ENCODE measurements at regions not wholly inside any gene's neighbourhood (a gene's known extent, or its start where the extent isn't known, plus 50 kb on each side); places are given as distances from the start of the nearest gene placed in this dataset.

GRCh38 chr2:199707593-199708185 is 143.3 kb downstream of the FTCDNL1 start:
- DNase-seq, result no peak

DNA sequence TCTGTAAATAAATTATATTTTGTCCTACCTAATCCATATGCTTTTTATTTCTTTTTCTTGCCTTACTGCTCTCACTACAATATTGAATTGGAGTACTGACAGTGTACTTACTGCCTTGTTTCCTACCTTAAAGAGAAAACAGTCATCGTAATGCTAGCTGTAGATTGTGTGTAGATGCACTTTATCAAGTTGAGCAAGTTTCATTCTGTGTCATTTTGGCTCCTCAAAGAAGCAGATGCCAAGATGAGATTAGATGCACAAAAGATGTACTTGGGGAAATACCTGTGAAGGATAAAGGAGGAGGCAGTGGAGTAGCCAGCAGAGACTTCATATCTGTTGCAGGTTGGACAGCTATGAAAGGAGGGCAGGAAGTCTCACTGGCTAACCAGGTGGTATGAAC is 145.5 kb downstream of the FTCDNL1 start:
- no peak for DNase-seq

GRCh38 chr2:199704358-199705238 is 146.4 kb downstream of the FTCDNL1 start:
- DNase-seq, result no peak

- DNase-seq, result no peak
Observed at GRCh38 chr2:199703199-199703598, 147.8 kb downstream of the FTCDNL1 start.

DNA sequence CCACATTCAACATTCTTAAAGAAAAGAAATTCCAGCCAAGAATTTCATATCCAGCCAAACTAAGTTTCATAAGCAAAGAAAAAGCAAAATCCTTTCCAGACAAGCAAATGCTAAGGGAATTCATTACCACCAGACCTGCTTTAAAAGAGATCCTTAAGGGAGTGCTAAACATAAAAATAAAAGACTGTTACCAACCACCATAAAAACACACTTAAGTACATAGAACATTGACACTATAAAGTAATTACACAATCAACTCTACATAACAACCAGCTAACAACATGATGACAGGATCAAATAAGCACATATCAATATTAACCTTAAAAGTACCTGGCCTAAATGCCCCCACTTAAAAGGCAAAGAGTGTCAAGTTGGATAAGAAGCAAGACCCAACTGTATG is 153.5 kb downstream of the FTCDNL1 start:
- DNase-seq, result no peak

DNA sequence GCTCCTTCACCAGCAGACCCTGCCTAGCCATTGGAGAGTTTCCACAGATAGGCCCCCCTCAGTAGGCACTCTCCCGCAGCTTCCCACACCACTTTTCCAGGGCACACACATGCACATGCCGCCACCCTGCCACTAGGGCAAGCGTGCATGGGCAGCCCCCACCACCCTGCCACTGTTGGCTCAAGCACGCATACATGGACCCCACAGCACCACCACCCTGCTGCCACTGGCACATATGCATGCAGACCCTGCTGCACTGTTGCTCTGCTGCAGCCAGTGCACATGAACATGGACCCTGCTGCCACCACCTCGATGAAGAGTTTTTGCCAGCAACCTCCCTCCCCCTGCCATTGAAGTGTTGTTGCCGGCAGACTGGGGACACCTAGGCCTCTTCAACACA is 154.9 kb downstream of the FTCDNL1 start:
- no peak for DNase-seq

DNA sequence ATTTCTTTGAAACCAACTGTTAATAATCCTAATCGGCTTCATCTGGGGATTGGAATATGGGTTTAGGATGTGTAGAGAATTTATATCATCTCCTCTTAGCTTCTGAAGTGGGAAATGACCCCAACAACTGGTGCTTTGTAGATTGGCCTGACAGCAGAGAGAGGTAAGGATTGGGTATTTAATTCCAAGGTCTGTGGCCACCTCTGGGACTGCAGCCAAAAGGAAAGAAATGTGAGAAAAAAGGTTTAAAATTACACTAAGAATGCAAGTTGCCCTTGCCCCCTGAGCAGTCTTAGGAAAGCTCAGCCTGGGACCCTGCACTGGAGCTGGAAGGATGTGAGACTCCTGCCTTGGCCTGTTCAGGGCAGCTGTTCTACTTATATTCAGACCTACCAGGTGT is 157.1 kb downstream of the FTCDNL1 start:
- no peak for DNase-seq

DNA sequence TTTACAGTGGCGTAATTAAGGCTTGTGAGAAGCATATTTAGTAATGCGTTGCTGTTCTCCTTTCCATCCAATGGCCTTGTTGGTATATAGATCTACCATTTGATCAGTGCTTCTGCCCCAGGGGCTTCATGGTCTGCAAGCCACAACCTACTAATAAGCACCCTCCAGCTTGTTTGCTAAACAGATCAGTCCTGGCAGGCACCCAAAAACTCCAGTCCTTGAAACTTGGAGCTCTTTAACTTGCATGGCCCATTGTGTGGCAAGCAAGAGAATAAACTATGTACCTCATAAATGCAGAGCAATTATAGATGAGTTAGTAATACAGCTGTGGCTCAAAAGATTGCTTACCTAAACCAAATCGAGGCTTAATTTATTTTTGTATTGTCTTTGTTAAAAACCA is 158.5 kb downstream of the FTCDNL1 start:
- DNase-seq, result no peak

DNA sequence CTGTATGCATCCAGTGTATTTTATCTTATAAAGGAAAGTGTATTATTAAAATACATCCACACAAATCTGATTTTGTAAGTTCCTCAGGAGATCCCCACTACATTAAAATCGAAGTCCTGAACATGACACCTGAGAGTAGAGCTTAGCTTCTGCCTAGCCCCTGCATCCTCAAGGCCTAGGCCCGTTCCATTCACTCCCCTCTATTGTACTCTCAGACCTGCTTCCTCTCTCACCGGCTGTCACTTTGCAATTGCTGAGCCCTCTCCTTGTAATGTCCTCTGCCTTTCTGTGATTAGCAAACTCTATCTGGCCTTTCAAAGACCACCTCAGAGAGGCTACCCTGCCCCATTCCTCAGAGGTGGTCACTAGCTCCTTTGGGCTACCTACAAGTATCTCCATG is 160.8 kb downstream of the FTCDNL1 start:
- DNase-seq, result no peak

DNA sequence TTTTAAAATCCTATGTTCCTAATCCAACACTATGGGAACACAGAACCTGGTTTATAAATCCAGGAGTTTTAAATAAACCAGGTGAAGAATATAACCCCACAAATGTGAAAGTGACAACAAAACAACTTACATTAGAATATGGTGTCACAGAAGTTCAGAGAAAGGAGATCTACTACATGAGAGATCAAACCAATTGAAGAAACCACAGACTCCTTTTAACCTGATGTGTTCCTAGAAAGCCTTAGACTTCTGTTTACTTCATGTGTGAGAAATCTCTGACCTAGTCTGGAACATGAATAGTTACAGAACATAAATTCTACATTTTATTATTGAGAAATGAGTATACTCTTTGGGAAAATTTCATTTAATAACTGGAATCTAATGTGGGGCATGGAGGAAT is 165.3 kb downstream of the FTCDNL1 start:
- no peak for DNase-seq

DNA sequence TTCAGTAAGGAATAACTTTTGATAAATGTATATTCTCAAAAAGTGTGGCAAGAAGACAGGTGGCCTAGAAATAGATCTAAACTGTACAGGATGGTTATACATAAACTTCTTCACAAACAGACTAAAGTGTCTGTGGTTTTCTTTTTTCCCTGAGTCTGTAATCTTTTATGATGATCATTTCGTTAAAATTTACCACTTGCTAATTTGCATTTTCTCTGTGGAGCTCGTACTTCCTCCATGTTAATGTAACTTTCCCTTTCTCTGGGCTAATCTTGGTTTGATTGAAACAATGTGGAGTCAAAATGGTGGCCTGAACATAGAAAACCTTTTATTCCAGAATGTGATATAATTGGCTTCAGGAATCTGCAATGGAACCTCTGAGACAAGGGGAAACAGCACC is 166.2 kb downstream of the FTCDNL1 start:
- DNase-seq, result no peak

- DNase-seq, result no peak
Observed at GRCh38 chr2:199684168-199684567, 166.8 kb downstream of the FTCDNL1 start.

- no peak for DNase-seq
Observed at GRCh38 chr2:199682001-199682400, 169.0 kb downstream of the FTCDNL1 start.

DNA sequence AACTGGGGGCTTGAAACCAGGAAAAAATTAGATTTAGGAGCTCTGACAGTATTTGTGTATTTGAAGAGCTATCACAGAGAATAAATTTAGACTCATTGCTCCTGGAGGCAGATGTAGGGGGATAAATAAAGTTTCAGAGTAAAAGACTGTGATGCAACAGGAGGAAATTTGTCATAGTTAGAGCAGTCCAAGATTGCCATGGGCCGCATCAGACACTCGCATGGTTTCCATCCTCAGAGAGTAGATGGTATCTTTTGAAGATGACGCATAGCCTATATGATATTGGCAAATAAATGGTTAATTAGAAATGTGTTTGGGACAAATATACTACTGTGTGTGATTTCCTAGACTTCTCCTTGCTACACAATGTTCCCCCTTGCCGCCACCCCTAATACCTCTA is 170.5 kb downstream of the FTCDNL1 start:
- DNase-seq, result no peak

DNA sequence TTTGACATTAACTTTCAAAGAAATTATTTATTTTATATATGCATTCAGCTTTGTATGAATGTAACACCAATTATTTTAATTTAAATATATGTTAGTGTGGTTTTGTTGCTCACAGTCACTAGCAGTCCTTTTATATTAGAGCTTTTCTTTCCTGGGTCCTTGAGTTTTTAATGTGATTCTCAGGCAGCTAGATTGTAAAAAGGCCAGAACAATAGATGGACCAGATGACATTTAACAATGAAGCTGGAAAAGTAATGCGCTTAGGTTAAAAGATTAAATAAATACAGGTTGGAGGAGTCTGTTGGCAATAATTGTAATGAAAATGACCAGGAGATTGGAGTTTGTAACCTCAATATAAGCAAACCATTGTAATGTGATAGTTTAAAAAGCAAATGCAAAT is 171.1 kb downstream of the FTCDNL1 start:
- DNase-seq, result no peak

DNA sequence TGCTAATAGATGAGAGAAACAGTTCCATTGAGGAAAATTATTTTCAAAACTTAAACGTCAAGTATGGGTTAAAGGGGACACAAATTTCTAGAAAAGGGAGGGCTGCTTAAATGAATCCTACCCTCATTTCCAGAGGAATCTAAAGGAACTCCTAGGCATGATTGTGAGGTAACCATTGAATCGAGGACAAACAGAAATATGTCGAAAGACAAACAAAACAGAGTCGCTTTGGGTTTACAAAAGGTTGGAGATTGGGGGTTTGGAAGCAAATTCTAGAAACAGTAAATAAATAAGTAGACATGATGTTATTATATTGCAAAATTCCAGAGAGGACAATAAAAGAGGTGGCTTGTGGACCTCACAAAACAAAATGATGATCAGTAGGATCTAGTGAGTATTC is 173.1 kb downstream of the FTCDNL1 start:
- DNase-seq, result no peak

- DNase-seq, result peak; percentile 69
Observed at GRCh38 chr2:199668645-199669044, 182.3 kb downstream of the FTCDNL1 start.

DNA sequence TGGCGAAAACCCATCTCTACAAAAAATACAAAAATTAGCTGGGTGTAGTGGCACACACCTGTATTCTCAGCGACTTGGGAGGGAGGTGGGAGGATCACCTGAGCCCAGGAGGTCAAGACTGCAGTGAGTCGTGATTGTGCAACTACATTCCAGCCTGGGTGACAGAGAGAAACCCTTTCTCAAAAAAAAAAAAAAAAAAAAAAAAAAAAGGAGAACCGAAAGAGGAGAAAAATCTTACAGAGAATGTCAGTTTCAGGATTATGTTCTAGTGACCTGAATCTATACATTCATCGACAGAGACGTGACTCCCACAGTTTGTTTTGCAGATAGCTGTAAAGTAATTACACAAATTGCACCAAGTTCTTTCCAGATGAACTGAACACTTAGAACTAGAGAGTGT is 187.8 kb downstream of the FTCDNL1 start:
- no peak for DNase-seq

DNA sequence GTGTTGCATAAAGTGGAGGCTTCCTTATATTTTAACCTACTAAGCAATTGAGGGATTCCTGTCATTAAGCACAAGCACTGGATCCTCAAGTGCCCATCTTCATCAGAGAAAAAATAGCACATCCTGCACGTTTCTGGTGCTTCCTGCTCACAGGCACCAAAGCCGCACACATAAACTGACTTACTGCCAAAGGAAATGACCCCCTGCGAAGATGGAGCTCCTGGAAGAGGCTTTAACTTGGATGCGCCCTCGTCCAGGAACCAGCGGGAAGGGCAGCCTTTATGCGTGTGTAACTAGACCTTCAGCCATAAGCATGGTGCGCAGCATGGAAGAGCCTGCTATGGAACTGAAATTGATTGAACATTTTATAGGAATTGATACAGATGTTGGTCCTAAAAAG is 188.7 kb downstream of the FTCDNL1 start:
- no peak for DNase-seq

- no peak for DNase-seq
Observed at GRCh38 chr2:199660167-199660566, 190.8 kb downstream of the FTCDNL1 start.

- DNase-seq, result peak; percentile 29
Observed at GRCh38 chr2:199659207-199659606, 191.8 kb downstream of the FTCDNL1 start.

- DNase-seq, result no peak
Observed at GRCh38 chr2:199646439-199646838, 188.7 kb upstream of the SATB2 start.

DNA sequence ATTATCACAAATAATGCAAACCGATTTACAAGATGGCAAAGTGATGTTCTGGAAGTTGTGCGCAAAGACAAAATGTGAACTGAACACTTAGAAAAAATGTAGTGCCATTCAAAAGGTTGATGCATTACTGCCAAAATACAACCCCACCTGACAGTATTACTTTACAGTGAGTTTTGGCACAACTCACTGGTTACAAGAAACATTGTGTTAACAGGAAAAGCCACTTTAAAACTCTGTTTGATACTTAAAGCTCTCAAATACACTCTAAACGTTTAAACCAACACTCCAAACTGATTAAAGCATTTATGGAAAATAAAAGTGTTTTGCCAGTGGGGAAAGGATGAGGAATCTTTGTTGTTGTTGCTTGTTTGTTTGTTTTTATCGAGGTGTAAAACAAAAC is 173.4 kb upstream of the SATB2 start:
- DNase-seq, result no peak

GRCh38 chr2:199629301-199629700 is 171.6 kb upstream of the SATB2 start:
- DNase-seq, result no peak

All from hindlimb muscle (tissue), 1 donor.